ENCODE measurements at regions not wholly inside any gene's neighbourhood (a gene's known extent, or its start where the extent isn't known, plus 50 kb on each side); places are given as distances from the start of the nearest gene placed in this dataset.

DNA sequence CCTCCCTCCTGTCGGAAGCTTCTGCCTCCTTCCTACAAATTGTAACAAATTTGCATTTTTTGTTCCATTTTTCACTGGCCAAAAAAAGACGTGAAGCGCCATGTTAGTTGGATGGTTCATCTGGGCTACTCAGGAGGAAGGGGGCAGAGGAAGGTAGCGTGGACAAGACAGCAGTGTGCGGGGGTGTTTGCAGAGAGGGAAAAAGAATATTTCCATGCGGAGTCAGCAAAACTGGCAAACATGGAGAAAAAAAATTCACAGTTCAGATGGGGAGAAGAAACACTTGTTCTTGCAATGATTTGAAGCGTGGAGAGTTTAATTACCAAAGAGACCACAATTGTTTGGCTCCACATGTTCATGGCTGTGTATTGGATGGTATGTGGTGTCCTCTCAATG lies 138.8 kb upstream of the ERCC4 start:
- no CpG with 5 or more reads among the region's 7 CpGs for WGBS (ENCODE audit: extremely low coverage, insufficient read length, low lambda C conversion rate)
- no peak overlapping the region for H3K27ac ChIP-seq (ENCODE audit: insufficient read length, low read depth, low read length)

More for the DNA sequence above, 138.8 kb upstream of the ERCC4 start:
- no peak overlapping the region for H3K14ac ChIP-seq (ENCODE audit: insufficient read depth, low read length)
- Mint-ChIP-seq H3K4me1 (peaks cover 17 to 23% of the 10 kb centered on the region in 2 experiments), H3K36me3 (ENCODE audit: insufficient read depth in 1 of 3, low read depth in 3 of 3) (peaks cover 0 to 9% (median 0%) of the 10 kb centered on the region in 3 experiments; a peak in 2 of 7 replicates), H3K27me3 (ENCODE audit: low read depth) (no peaks in the 10 kb centered on the region; the same call in 1 of the 2 replicates), H3K9me3 (peaks cover 6 to 9% of the 10 kb centered on the region in 2 experiments; a peak in 3 of 5 replicates), H3K4me3 (no peak overlapping the region), H3K27ac (no peak overlapping the region; a peak in 2 of 7 replicates)
- TF ChIP-seq, protein P1, sequence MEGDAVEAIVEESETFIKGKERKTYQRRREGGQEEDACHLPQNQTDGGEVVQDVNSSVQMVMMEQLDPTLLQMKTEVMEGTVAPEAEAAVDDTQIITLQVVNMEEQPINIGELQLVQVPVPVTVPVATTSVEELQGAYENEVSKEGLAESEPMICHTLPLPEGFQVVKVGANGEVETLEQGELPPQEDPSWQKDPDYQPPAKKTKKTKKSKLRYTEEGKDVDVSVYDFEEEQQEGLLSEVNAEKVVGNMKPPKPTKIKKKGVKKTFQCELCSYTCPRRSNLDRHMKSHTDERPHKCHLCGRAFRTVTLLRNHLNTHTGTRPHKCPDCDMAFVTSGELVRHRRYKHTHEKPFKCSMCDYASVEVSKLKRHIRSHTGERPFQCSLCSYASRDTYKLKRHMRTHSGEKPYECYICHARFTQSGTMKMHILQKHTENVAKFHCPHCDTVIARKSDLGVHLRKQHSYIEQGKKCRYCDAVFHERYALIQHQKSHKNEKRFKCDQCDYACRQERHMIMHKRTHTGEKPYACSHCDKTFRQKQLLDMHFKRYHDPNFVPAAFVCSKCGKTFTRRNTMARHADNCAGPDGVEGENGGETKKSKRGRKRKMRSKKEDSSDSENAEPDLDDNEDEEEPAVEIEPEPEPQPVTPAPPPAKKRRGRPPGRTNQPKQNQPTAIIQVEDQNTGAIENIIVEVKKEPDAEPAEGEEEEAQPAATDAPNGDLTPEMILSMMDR (conservative IDR thresholded peaks at IDR 0.05): no peak
- H4K20me1 ChIP-seq (ENCODE audit: control insufficient read depth, insufficient read depth, insufficient read length): no peaks in the 10 kb centered on the region
- H3K4ac ChIP-seq (ENCODE audit: low read depth, low read length): no peak overlapping the region
- peaks cover 2% of the 10 kb centered on the region; the same call in 1 of the 2 replicates for H3K4me1 ChIP-seq (ENCODE audit: insufficient read depth, low read length)
- no peak overlapping the region for H3K9ac ChIP-seq (ENCODE audit: extremely low read depth, insufficient read length, low read length)
- no peak overlapping the region for H2BK5ac ChIP-seq (ENCODE audit: insufficient read length, low read length)
- H3K79me2 ChIP-seq (ENCODE audit: insufficient read depth, low read length): no peaks in the 10 kb centered on the region
- no peak overlapping the region for H2BK20ac ChIP-seq (ENCODE audit: low read depth, low read length, poor library complexity, severe bottlenecking)
- no peak for DNase-seq
- H3K27me3 ChIP-seq (ENCODE audit: insufficient read depth, low read length): no peaks in the 10 kb centered on the region
- H3K4me2 ChIP-seq (ENCODE audit: insufficient read depth, insufficient read length, low read length): no peak overlapping the region
- H3K23ac ChIP-seq (ENCODE audit: insufficient read length, low read depth, low read length): no peak overlapping the region
- H2AK5ac ChIP-seq (ENCODE audit: insufficient read length, low read length): no peak overlapping the region
- no peak overlapping the region for H3T11ph ChIP-seq (ENCODE audit: low read length)
- no peak overlapping the region for H3K56ac ChIP-seq (ENCODE audit: insufficient read length, low read depth, low read length)
- H3K79me1 ChIP-seq (ENCODE audit: insufficient read depth, low read depth, low read length, poor library complexity, severe bottlenecking): no peaks in the 10 kb centered on the region
- no peaks in the 10 kb centered on the region for H3K9me3 ChIP-seq (ENCODE audit: control insufficient read depth, low read depth, low read length)
- H2BK12ac ChIP-seq (ENCODE audit: insufficient read length, low read depth, low read length): no peak overlapping the region
- no peaks in the 10 kb centered on the region for H3K23me2 ChIP-seq (ENCODE audit: insufficient read length, low read depth, low read length, poor library complexity, severe bottlenecking)
- H3K18ac ChIP-seq (ENCODE audit: insufficient read length, low read depth, low read length): no peak overlapping the region
- H4K5ac ChIP-seq (ENCODE audit: insufficient read length, low read depth, low read length): no peak overlapping the region
- peak overlapping the region; percentile 23 for H2AFZ ChIP-seq (ENCODE audit: low read length)
- no peak overlapping the region for H4K91ac ChIP-seq (ENCODE audit: insufficient read length, low read depth, low read length)
- H4K8ac ChIP-seq (replicated peaks; ENCODE audit: insufficient read length, low read depth, low read length): no peak overlapping the region
- H2BK120ac ChIP-seq (ENCODE audit: low read depth, low read length, poor library complexity, severe bottlenecking): no peak overlapping the region
- no peak overlapping the region for H2BK15ac ChIP-seq (ENCODE audit: low read depth, low read length)
